Liver (tissue), 8 donors: ENCODE measurements at regions not wholly inside any gene's neighbourhood (a gene's known extent, or its start where the extent isn't known, plus 50 kb on each side); places are given as distances from the start of the nearest gene placed in this dataset.

Experiments used
- DNase-seq: peaks from one replicate; pipeline ENCODE4 v3.0.0-alpha.2; 2017; ENCODE audit warnings: low spot score
- H3K27ac ChIP-seq, 2 donors: one replicate each; pipeline ENCODE4 v1.7.0; 2013; ENCODE audit warnings: inconsistent platforms in 2 of 2, low read length in 2 of 2, control low read depth in 1 of 2, low read depth in 1 of 2, mild to moderate bottlenecking in 1 of 2
- H3K27me3 ChIP-seq, 4 donors: one replicate each; pipeline versions ENCODE4 v1.6.1 to v1.7.0; 2013; ENCODE audit warnings: low read length in 3 of 4, inconsistent platforms in 1 of 4, mild to moderate bottlenecking in 1 of 4, moderate library complexity in 1 of 4; ENCODE audit not compliant: control insufficient read depth in 4 of 4, insufficient read depth in 4 of 4
- H3K36me3 ChIP-seq, 4 donors: one replicate each; pipeline versions ENCODE4 v1.6.1 to v1.7.0; 2013; ENCODE audit warnings: low read length in 3 of 4, mild to moderate bottlenecking in 3 of 4, low read depth in 1 of 4, moderate library complexity in 1 of 4; ENCODE audit not compliant: control insufficient read depth in 4 of 4, insufficient read depth in 3 of 4
- H3K4me1 ChIP-seq, 4 donors: one replicate each; pipeline versions ENCODE4 v1.6.1 to v1.7.0; 2013; ENCODE audit warnings: low read length in 3 of 4, mild to moderate bottlenecking in 3 of 4, moderate library complexity in 1 of 4; ENCODE audit not compliant: control insufficient read depth in 4 of 4, insufficient read depth in 4 of 4
- H3K4me3 ChIP-seq, 3 donors: one replicate each; pipeline versions ENCODE4 v1.6.1 to v1.7.0; 2013; ENCODE audit warnings: low read length in 3 of 3, control low read depth in 1 of 3, low read depth in 1 of 3, mild to moderate bottlenecking in 1 of 3
- H3K9ac ChIP-seq, 2 donors: one replicate each; pipeline ENCODE4 v1.7.0; 2013; ENCODE audit warnings: low read length in 2 of 2, mild to moderate bottlenecking in 2 of 2, moderate library complexity in 2 of 2, control low read depth in 1 of 2, low read depth in 1 of 2
- H3K9me3 ChIP-seq, 4 donors: one replicate each; pipeline versions ENCODE4 v1.6.1 to v1.7.0; 2013; ENCODE audit warnings: low read length in 3 of 4; ENCODE audit not compliant: control insufficient read depth in 4 of 4
- EGR1 ChIP-seq, 2 donors: IDR thresholded peaks; 2 replicates each; pipeline ENCODE4 v1.6.1; 2016 to 2018; ENCODE audit warnings: antibody characterized with exemption in 2 of 2, low read depth in 2 of 2
- FOXA1 ChIP-seq: IDR thresholded peaks from 2 replicates; pipeline ENCODE4 v1.6.1; 2016; ENCODE audit warnings: antibody characterized with exemption
- FOXA2 ChIP-seq: IDR thresholded peaks from 2 replicates; pipeline ENCODE4 v1.6.1; 2016; ENCODE audit warnings: antibody characterized with exemption
- GABPA ChIP-seq, 2 donors: IDR thresholded peaks in 1 of 2; conservative IDR thresholded peaks in 1 of 2; 2 replicates each; pipeline ENCODE4 v1.6.1; 2016; ENCODE audit warnings: antibody characterized with exemption in 2 of 2, mild to moderate bottlenecking in 1 of 2, moderate library complexity in 1 of 2
- HNF4A ChIP-seq, 2 donors: conservative IDR thresholded peaks; 2 replicates each; pipeline ENCODE4 v1.6.1; 2016; ENCODE audit warnings: antibody characterized with exemption in 2 of 2, mild to moderate bottlenecking in 2 of 2
- HNF4G ChIP-seq: IDR thresholded peaks from 2 replicates; pipeline ENCODE4 v1.6.1; 2016; ENCODE audit warnings: antibody characterized with exemption
- JUND ChIP-seq, 2 donors: IDR thresholded peaks; 2 replicates each; pipeline ENCODE4 v1.6.1; 2016; ENCODE audit warnings: antibody characterized with exemption in 2 of 2
- MAX ChIP-seq: IDR thresholded peaks from 2 replicates; pipeline ENCODE4 v1.6.1; 2016; ENCODE audit warnings: antibody characterized with exemption
- NR2F2 ChIP-seq: IDR thresholded peaks from 2 replicates; pipeline ENCODE4 v1.6.1; 2016; ENCODE audit warnings: antibody characterized with exemption
- RAD21 ChIP-seq, 2 donors: IDR thresholded peaks; 2 replicates each; pipeline ENCODE4 v1.6.1; 2016; ENCODE audit warnings: antibody characterized with exemption in 2 of 2, mild to moderate bottlenecking in 2 of 2
- RXRA ChIP-seq, 2 donors: IDR thresholded peaks; 2 replicates each; pipeline ENCODE4 v1.6.1; 2017 to 2018; ENCODE audit warnings: antibody characterized with exemption in 2 of 2, mild to moderate bottlenecking in 1 of 2
- SP1 ChIP-seq: IDR thresholded peaks from 2 replicates; pipeline ENCODE4 v1.6.1; 2018; ENCODE audit warnings: antibody characterized with exemption, mild to moderate bottlenecking
- TAF1 ChIP-seq: conservative IDR thresholded peaks from 2 replicates; pipeline ENCODE4 v1.6.1; 2016; ENCODE audit warnings: antibody characterized with exemption, mild to moderate bottlenecking
- YY1 ChIP-seq: IDR thresholded peaks from 2 replicates; pipeline ENCODE4 v1.6.1; 2016; ENCODE audit warnings: antibody characterized with exemption, mild to moderate bottlenecking
- ZBTB33 ChIP-seq: IDR thresholded peaks from 2 replicates; pipeline ENCODE4 v1.6.1; 2016; ENCODE audit warnings: antibody characterized with exemption
- WGBS: extraction: QIAGEN DNeasy Blood & Tissue Kit; methylation state at CpG from one replicate; pipeline ENCODE4 v1.1.7; 2013; 5-methylcytosine and 5-hydroxymethylcytosine counted together
- TF ChIP-seq, protein P1 (sequence below): IDR thresholded peaks from 2 replicates; pipeline ENCODE4 v1.6.1; 2016; ENCODE audit warnings: antibody characterized with exemption
- TF ChIP-seq, protein P2 (sequence below): fragments of 150-350 bp; IDR thresholded peaks from 2 replicates; pipeline ENCODE4 v1.5.1; 2017; ENCODE audit warnings: improper control_type of control experiment, low read depth, low read length; ENCODE audit not compliant: missing input control
- TF ChIP-seq, protein P3 (sequence below): IDR thresholded peaks from 2 replicates; pipeline ENCODE4 v1.6.1; 2016; ENCODE audit warnings: antibody characterized with exemption, mild to moderate bottlenecking
- donor health status: healthy.
- donor health status: healthy.
- donor health status: healthy.
- donor health status: healthy.
- donor health status: healthy.

DNA sequence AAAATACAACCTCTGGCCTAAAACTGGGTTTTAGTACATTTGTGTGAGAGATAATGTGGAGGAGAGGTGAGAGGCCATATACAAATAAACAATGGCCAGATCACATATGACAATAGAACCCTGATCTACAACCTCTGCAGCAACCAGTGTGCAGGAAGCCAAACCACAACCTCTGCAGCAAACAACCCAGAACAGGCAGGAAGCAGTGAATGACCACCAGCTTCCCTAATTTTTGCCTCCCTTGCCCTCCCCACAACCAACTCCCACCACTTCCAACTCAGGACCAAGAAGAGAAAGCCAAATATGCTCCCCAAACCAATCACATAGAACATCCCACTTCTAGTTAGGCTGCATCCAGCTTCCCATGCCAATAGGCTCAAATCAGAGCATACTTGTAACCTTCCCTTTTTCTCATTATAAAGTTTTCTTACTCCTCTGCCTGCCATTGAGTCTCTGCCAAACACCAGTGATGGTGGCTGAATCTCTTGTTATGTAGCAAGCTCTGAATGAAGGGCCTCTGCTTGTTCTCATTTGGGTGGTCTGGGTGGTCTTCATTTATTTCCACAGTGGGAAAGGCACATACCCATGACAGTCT lies 102.6 kb upstream of the GAP43 start:
- Histone ChIP-seq H3K9me3 (no peaks in the 10 kb centered on the region), H3K4me3 (no peak overlapping the region), H3K4me1 (no peaks in the 10 kb centered on the region), H3K36me3 (no peaks in the 10 kb centered on the region), H3K9ac (no peak overlapping the region), H3K27ac (no peak overlapping the region), H3K27me3 (no peaks in the 10 kb centered on the region)
- no peak for TF ChIP-seq NR2F2
- no peak for TF ChIP-seq RXRA (IDR thresholded peaks at IDR 0.05)
- no peak for TF ChIP-seq HNF4A (conservative IDR thresholded peaks at IDR 0.05)
- TF ChIP-seq, protein P1, sequence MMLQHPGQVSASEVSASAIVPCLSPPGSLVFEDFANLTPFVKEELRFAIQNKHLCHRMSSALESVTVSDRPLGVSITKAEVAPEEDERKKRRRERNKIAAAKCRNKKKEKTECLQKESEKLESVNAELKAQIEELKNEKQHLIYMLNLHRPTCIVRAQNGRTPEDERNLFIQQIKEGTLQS: no peak
- no peak for TF ChIP-seq EGR1 (IDR thresholded peaks at IDR 0.05; ENCODE audit: low read depth in 2 of 2)
- no peak for TF ChIP-seq TAF1
- TF ChIP-seq HNF4G: no peak
- TF ChIP-seq, protein P2, sequence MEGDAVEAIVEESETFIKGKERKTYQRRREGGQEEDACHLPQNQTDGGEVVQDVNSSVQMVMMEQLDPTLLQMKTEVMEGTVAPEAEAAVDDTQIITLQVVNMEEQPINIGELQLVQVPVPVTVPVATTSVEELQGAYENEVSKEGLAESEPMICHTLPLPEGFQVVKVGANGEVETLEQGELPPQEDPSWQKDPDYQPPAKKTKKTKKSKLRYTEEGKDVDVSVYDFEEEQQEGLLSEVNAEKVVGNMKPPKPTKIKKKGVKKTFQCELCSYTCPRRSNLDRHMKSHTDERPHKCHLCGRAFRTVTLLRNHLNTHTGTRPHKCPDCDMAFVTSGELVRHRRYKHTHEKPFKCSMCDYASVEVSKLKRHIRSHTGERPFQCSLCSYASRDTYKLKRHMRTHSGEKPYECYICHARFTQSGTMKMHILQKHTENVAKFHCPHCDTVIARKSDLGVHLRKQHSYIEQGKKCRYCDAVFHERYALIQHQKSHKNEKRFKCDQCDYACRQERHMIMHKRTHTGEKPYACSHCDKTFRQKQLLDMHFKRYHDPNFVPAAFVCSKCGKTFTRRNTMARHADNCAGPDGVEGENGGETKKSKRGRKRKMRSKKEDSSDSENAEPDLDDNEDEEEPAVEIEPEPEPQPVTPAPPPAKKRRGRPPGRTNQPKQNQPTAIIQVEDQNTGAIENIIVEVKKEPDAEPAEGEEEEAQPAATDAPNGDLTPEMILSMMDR: no peak
- no peak for TF ChIP-seq GABPA (IDR thresholded peaks at IDR 0.05 in 1 of 2, conservative IDR thresholded peaks at IDR 0.05 in 1 of 2)
- DNase-seq: no peak

DNA sequence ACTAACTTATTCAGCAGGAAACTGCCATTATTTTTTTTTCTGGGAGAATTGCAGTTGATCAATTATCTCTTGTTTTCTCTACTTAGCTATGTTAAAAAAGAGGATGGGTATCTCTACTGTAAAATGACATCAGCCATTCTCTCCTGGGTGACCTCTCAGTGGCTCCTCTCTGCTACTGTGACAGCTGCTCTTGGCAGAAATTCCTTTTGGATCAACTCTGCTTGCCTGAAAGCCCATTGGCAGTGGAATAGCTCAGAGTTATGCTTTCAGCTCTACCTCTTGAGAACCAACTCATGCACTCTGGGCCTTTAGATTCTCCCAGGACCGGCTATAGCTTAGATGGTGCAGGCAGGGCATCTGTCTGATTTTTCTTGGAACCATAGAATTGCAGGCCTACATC lies 99.9 kb upstream of the GAP43 start:
- Histone ChIP-seq H3K9me3 (no peaks in the 10 kb centered on the region), H3K27me3 (no peaks in the 10 kb centered on the region), H3K27ac (no peak overlapping the region), H3K36me3 (no peaks in the 10 kb centered on the region), H3K4me3 (no peak overlapping the region), H3K4me1 (no peaks in the 10 kb centered on the region), H3K9ac (no peak overlapping the region)
- no peak for TF ChIP-seq HNF4A (conservative IDR thresholded peaks at IDR 0.05)
- no peak for TF ChIP-seq RXRA (IDR thresholded peaks at IDR 0.05)
- no peak for TF ChIP-seq GABPA (IDR thresholded peaks at IDR 0.05 in 1 of 2, conservative IDR thresholded peaks at IDR 0.05 in 1 of 2)
- TF ChIP-seq, protein P1: no peak
- TF ChIP-seq NR2F2: no peak
- TF ChIP-seq RAD21 (IDR thresholded peaks at IDR 0.05): no peak
- TF ChIP-seq ZBTB33: no peak
- TF ChIP-seq FOXA2: no peak
- no peak for TF ChIP-seq YY1
- no peak for TF ChIP-seq JUND (IDR thresholded peaks at IDR 0.05)
- TF ChIP-seq, protein P3, sequence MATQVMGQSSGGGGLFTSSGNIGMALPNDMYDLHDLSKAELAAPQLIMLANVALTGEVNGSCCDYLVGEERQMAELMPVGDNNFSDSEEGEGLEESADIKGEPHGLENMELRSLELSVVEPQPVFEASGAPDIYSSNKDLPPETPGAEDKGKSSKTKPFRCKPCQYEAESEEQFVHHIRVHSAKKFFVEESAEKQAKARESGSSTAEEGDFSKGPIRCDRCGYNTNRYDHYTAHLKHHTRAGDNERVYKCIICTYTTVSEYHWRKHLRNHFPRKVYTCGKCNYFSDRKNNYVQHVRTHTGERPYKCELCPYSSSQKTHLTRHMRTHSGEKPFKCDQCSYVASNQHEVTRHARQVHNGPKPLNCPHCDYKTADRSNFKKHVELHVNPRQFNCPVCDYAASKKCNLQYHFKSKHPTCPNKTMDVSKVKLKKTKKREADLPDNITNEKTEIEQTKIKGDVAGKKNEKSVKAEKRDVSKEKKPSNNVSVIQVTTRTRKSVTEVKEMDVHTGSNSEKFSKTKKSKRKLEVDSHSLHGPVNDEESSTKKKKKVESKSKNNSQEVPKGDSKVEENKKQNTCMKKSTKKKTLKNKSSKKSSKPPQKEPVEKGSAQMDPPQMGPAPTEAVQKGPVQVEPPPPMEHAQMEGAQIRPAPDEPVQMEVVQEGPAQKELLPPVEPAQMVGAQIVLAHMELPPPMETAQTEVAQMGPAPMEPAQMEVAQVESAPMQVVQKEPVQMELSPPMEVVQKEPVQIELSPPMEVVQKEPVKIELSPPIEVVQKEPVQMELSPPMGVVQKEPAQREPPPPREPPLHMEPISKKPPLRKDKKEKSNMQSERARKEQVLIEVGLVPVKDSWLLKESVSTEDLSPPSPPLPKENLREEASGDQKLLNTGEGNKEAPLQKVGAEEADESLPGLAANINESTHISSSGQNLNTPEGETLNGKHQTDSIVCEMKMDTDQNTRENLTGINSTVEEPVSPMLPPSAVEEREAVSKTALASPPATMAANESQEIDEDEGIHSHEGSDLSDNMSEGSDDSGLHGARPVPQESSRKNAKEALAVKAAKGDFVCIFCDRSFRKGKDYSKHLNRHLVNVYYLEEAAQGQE: no peak
- no peak for TF ChIP-seq MAX
- no peak for TF ChIP-seq SP1
- TF ChIP-seq FOXA1: no peak
- no peak for TF ChIP-seq TAF1
- TF ChIP-seq HNF4G: no peak
- TF ChIP-seq EGR1 (IDR thresholded peaks at IDR 0.05; ENCODE audit: low read depth in 2 of 2): no peak
- DNase-seq: no peak
- WGBS: 83% methylated on average over 1 of the region's 1 CpG
